ENCODE measurements at regions not wholly inside any gene's neighbourhood (a gene's known extent, or its start where the extent isn't known, plus 50 kb on each side); places are given as distances from the start of the nearest gene placed in this dataset.

DNA sequence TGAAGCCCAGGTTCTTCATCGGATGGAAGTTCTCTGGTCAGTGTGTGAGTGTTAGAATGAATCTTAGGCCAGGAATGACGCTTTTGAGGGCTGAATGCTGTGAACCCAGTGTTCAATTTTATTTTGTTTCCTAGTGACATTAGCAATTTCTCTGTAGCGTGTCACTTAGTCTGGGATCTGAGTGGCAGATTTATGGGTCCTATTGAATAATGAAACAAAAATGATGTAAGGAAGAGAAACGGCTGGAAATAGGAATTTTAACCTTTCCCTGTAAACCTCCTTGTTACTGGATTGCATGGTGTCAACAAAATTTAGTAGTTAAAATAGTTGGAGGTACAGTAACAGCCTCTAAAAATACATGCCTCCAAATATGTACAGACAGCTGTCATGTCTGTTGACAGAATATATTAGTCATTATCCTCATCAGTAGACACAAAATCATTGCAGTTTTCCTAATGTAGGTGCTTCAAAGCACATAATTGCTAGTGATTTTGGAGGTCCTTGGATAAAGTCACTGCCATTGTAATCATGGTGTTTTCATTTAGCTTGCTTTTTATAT lies 223.8 kb upstream of the SPRED2 start:
- H3K4me1 ChIP-seq = no peaks in the 10 kb centered on the region
- intact Hi-C loops (cut with micrococcal nuclease) = no loop called here
- TF ChIP-seq, protein P1, sequence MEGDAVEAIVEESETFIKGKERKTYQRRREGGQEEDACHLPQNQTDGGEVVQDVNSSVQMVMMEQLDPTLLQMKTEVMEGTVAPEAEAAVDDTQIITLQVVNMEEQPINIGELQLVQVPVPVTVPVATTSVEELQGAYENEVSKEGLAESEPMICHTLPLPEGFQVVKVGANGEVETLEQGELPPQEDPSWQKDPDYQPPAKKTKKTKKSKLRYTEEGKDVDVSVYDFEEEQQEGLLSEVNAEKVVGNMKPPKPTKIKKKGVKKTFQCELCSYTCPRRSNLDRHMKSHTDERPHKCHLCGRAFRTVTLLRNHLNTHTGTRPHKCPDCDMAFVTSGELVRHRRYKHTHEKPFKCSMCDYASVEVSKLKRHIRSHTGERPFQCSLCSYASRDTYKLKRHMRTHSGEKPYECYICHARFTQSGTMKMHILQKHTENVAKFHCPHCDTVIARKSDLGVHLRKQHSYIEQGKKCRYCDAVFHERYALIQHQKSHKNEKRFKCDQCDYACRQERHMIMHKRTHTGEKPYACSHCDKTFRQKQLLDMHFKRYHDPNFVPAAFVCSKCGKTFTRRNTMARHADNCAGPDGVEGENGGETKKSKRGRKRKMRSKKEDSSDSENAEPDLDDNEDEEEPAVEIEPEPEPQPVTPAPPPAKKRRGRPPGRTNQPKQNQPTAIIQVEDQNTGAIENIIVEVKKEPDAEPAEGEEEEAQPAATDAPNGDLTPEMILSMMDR (IDR thresholded peaks at IDR 0.05; ENCODE audit: borderline replicate concordance) = no peak
- no peak overlapping the region for H3K27ac ChIP-seq (replicated peaks)
- DNase-seq = no peak
- H3K9me3 ChIP-seq (replicated peaks) = no peaks in the 10 kb centered on the region
- no peaks in the 10 kb centered on the region for H3K36me3 ChIP-seq
- H3K4me3 ChIP-seq = no peak overlapping the region
- peaks cover 37% of the 10 kb centered on the region for H3K27me3 ChIP-seq (ENCODE audit: low read depth)

DNA sequence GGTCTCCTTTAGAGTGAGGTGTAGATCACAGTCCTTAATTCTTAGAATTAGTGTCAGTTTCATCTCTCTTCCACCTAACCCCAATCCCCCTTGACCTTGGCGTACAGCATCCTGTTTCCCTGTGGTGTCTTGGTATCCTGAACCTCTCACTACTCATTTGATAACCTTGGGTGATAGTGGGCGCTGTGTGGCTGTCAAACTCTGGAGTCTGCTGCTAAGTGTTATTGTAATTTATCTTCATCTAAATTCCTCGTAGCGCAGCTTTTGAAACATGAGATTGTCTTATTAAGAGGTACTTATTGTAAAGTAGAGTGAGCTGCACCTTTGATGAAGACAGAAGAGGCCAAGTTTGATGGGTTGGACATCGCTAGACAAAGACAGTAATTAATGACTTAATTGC lies 222.6 kb upstream of the SPRED2 start:
- Histone ChIP-seq H3K4me3 (no peak overlapping the region), H3K4me1 (no peaks in the 10 kb centered on the region), H3K9me3 (replicated peaks) (no peaks in the 10 kb centered on the region), H3K36me3 (no peaks in the 10 kb centered on the region), H3K27me3 (ENCODE audit: low read depth) (peaks cover 35% of the 10 kb centered on the region), H3K27ac (replicated peaks) (no peak overlapping the region)
- no peak for DNase-seq
- intact Hi-C loops (cut with micrococcal nuclease) = no loop called here
- TF ChIP-seq, protein P1 (IDR thresholded peaks at IDR 0.05; ENCODE audit: borderline replicate concordance) = no peak

DNA sequence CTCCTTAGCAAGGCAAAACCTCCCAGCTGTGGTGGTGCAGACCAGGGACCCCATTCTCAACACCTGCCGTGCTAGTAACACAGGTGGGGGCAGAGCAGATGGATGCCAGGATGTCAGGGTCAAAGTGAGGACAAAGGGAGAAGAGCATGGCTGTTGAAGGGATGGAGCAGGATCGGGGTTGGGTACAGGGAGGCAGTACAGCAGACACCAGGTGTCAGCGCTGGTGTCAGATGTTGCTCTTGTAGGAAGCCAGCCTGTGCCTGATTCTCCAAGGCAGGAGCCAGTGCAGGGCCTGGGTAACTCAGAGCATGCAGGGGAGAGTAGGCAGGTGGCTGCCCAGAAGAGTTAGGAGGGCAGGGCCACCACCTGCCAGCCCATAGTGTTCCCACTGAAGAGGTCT lies 222.1 kb upstream of the SPRED2 start:
- no peaks in the 10 kb centered on the region for H3K9me3 ChIP-seq (replicated peaks)
- no peak overlapping the region for H3K27ac ChIP-seq (replicated peaks)
- intact Hi-C loops (cut with micrococcal nuclease) = no loop called here
- H3K4me3 ChIP-seq = no peak overlapping the region
- no peak for DNase-seq
- H3K27me3 ChIP-seq (ENCODE audit: low read depth) = peaks cover 34% of the 10 kb centered on the region
- TF ChIP-seq, protein P1 (IDR thresholded peaks at IDR 0.05; ENCODE audit: borderline replicate concordance) = no peak
- no peaks in the 10 kb centered on the region for H3K4me1 ChIP-seq
- H3K36me3 ChIP-seq = no peaks in the 10 kb centered on the region

DNA sequence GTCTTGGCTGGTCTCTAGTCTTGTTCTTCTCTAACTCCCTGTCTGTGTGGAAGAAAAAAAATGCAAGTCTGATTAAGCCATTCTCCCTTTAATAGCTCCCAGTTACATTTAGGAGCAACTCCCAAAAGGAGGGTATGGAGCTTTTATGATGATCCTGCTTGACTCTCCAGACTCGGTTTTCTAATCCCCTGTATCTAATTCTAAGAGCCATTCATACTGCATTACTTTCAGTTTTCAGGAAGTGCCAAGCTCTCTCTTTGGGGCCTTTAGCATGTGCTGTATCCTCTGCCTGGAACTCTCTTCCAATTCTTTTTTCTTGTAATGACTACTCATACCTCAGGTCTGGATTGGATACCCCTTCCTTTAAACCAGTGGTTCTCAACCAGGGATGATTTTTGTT lies 219.7 kb upstream of the SPRED2 start:
- TF ChIP-seq, protein P1 (IDR thresholded peaks at IDR 0.05; ENCODE audit: borderline replicate concordance) = no peak
- no peaks in the 10 kb centered on the region for H3K36me3 ChIP-seq
- intact Hi-C loops (cut with micrococcal nuclease) = no loop called here

DNA sequence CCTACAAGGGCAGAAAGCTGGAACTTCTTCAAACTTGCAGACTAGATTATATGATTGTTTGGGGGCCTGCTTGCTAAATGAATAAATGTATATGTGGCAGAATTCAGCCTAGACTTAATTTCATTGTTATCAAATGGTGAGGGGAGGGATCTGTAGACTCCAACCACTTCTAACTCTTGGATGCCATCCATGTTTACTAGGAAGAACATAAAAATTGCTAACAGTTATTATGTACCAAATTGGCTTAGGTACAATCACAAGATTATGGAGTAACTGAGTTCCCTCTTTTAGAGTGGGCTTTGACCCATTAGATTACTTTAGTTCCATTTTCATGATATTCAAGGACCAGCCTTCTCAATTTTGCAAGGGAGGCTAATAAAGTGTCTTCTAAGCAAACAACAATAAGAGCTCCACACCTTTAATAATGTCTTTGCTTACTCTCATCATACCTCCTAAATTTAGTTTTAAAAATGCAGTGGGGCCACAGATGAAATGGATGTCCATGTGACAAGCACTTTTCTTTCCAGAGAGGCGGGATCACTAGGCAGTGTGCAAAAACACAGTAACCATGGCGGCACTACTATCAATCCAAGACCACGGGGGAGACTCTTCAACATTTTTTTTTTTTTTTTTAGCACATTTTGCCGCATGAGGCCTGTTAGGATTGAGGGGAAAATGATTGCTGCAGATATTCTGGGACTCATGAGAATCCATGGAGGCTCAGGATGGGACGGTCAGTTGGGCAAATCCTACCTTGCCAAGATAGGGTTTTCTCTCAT lies 217.6 kb upstream of the SPRED2 start:
- Histone ChIP-seq H3K36me3 (no peaks in the 10 kb centered on the region), H3K9me3 (replicated peaks) (no peaks in the 10 kb centered on the region), H3K4me3 (no peak overlapping the region), H3K4me1 (no peaks in the 10 kb centered on the region), H3K27me3 (ENCODE audit: low read depth) (peaks cover 3% of the 10 kb centered on the region), H3K27ac (replicated peaks) (no peak overlapping the region)
- intact Hi-C loops (cut with micrococcal nuclease) = no loop called here
- TF ChIP-seq, protein P1 (IDR thresholded peaks at IDR 0.05; ENCODE audit: borderline replicate concordance) = no peak
- DNase-seq = no peak

More for the DNA sequence above, 219.7 kb upstream of the SPRED2 start:
- Histone ChIP-seq H3K9me3 (replicated peaks) (no peaks in the 10 kb centered on the region), H3K27ac (replicated peaks) (no peak overlapping the region), H3K4me3 (no peak overlapping the region), H3K27me3 (ENCODE audit: low read depth) (peaks cover 9% of the 10 kb centered on the region), H3K4me1 (no peaks in the 10 kb centered on the region)
- DNase-seq = no peak
